Adrenal gland (tissue), 5 donors: ENCODE measurements at regions not wholly inside any gene's neighbourhood (a gene's known extent, or its start where the extent isn't known, plus 50 kb on each side); places are given as distances from the start of the nearest gene placed in this dataset.

ENCODE experiments used
- POLR2A ChIP-seq, 2 donors: fragments of 450-650 bp; IDR thresholded peaks; one replicate each; pipeline ENCODE4 v1.6.1; 2017; ENCODE audit warnings: antibody characterized with exemption in 2 of 2, mild to moderate bottlenecking in 2 of 2, moderate library complexity in 1 of 2
- TF ChIP-seq, protein P1 (sequence below), 6 experiments: fragments of 450-650 bp in 4 of 6; fragments of 200-600 bp in 2 of 6; sonication (generic) in 1 of 6; IDR thresholded peaks; 1 replicate in 5 of 6; 2 replicates in 1 of 6; pipeline versions ENCODE4 v1.5.1 to v1.8.0; 2016 to 2021; ENCODE audit warnings: antibody characterized with exemption in 6 of 6, mild to moderate bottlenecking in 2 of 6, moderate library complexity in 1 of 6
- donor health status: DM: no; HTN: no; CAD: no.

DNA sequence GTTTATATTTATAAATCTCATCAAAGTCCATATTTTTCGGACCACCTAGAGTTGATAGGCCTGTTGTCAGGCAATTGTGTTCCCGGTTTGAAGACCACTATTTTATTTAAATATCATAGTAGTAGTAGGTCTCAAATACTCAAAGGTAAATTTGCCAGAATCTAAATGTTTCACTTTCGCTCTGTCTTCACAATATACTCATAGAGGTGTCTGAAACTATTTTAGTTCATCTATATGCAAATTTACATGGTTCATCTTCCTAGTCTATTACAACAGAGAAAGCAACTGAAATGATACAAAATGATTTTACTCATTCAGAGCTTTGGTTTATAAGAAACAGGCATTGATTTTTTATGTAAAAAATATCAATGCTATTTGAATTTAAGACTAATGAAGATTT is 1897.5 kb downstream of the EFNA5 start:
- TF ChIP-seq, protein P1, sequence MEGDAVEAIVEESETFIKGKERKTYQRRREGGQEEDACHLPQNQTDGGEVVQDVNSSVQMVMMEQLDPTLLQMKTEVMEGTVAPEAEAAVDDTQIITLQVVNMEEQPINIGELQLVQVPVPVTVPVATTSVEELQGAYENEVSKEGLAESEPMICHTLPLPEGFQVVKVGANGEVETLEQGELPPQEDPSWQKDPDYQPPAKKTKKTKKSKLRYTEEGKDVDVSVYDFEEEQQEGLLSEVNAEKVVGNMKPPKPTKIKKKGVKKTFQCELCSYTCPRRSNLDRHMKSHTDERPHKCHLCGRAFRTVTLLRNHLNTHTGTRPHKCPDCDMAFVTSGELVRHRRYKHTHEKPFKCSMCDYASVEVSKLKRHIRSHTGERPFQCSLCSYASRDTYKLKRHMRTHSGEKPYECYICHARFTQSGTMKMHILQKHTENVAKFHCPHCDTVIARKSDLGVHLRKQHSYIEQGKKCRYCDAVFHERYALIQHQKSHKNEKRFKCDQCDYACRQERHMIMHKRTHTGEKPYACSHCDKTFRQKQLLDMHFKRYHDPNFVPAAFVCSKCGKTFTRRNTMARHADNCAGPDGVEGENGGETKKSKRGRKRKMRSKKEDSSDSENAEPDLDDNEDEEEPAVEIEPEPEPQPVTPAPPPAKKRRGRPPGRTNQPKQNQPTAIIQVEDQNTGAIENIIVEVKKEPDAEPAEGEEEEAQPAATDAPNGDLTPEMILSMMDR (IDR thresholded peaks at IDR 0.05), result no peak
- no peak for TF ChIP-seq POLR2A (IDR thresholded peaks at IDR 0.05)
